NB4 (cell line): ENCODE measurements at regions not wholly inside any gene's neighbourhood (a gene's known extent, or its start where the extent isn't known, plus 50 kb on each side); places are given as distances from the start of the nearest gene placed in this dataset.

Experiments used
- CTCF ChIP-seq: IDR thresholded peaks from one replicate; pipeline ENCODE4 v1.5.1; 2012; ENCODE audit warnings: low read depth, low read length
- MYC ChIP-seq: IDR thresholded peaks from 2 replicates; pipeline ENCODE4 v1.6.1; 2011; ENCODE audit warnings: low read depth, low read length
- POLR2A ChIP-seq: IDR thresholded peaks from 2 replicates; pipeline ENCODE4 v1.6.1; 2011; ENCODE audit warnings: mild to moderate bottlenecking; ENCODE audit not compliant: insufficient read length; ENCODE audit errors: extremely low read depth

- no peak for TF ChIP-seq POLR2A
- no peak for TF ChIP-seq CTCF
- no peak for TF ChIP-seq MYC
Measured at GRCh38 chr2:212596276-212596675, 57.7 kb upstream of the ERBB4 start.
